HG03521 (cell line): ENCODE measurements at regions not wholly inside any gene's neighbourhood (a gene's known extent, or its start where the extent isn't known, plus 50 kb on each side); places are given as distances from the start of the nearest gene placed in this dataset.

ENCODE experiments used
- ATAC-seq: cut with Tn5 transposase; IDR thresholded peaks from one replicate; pipeline ENCODE4 v1.9.1; 2021; ENCODE audit warnings: mild to moderate bottlenecking, moderate library complexity; ENCODE audit not compliant: unreplicated experiment

- ATAC-seq = no peak
These were observed 90.9 kb upstream of the RNF32 start for GRCh38 chr7:156549636-156550035.

GRCh38 chr7:156547884-156548561 lies 92.6 kb upstream of the RNF32 start:
- no peak for ATAC-seq

GRCh38 chr7:156545979-156546378 lies 94.6 kb upstream of the RNF32 start:
- ATAC-seq = no peak

GRCh38 chr7:156544919-156545715 lies 95.5 kb upstream of the RNF32 start:
- no peak for ATAC-seq

GRCh38 chr7:156543699-156544598 lies 96.6 kb upstream of the RNF32 start:
- no peak for ATAC-seq

GRCh38 chr7:156540619-156541165 lies 99.9 kb upstream of the RNF32 start:
- ATAC-seq = no peak

GRCh38 chr7:156539999-156540398 lies 100.6 kb upstream of the RNF32 start:
- ATAC-seq = no peak

- ATAC-seq = no peak
These were observed 103.6 kb upstream of the RNF32 start for GRCh38 chr7:156537006-156537405.

- no peak for ATAC-seq
These were observed 105.6 kb upstream of the RNF32 start for GRCh38 chr7:156534925-156535324.

- ATAC-seq = no peak
These were observed 106.6 kb upstream of the RNF32 start for GRCh38 chr7:156533964-156534363.

- no peak for ATAC-seq
These were observed 107.2 kb upstream of the RNF32 start for GRCh38 chr7:156533420-156533819.

- ATAC-seq = no peak
These were observed 108.5 kb upstream of the RNF32 start for GRCh38 chr7:156532016-156532602.

- ATAC-seq = no peak
These were observed 110.6 kb upstream of the RNF32 start for GRCh38 chr7:156529956-156530355.

GRCh38 chr7:156527458-156527890 lies 113.1 kb upstream of the RNF32 start:
- no peak for ATAC-seq

- no peak for ATAC-seq
These were observed 115.6 kb upstream of the RNF32 start for GRCh38 chr7:156524818-156525597.

- no peak for ATAC-seq
These were observed 117.0 kb upstream of the RNF32 start for GRCh38 chr7:156523447-156524048.

- ATAC-seq = no peak
These were observed 117.8 kb upstream of the RNF32 start for GRCh38 chr7:156522801-156523200.

- no peak for ATAC-seq
These were observed 121.5 kb upstream of the RNF32 start for GRCh38 chr7:156519070-156519469.

GRCh38 chr7:156518466-156518865 lies 122.1 kb upstream of the RNF32 start:
- ATAC-seq = no peak
